K562 (cell line): ENCODE measurements at regions not wholly inside any gene's neighbourhood (a gene's known extent, or its start where the extent isn't known, plus 50 kb on each side); places are given as distances from the start of the nearest gene placed in this dataset.

Experiments used
- CBX3 ChIP-seq, 2 experiments: IDR thresholded peaks; 1 replicate in 1 of 2; 2 replicates in 1 of 2; pipeline ENCODE4 v1.6.1; 2012; ENCODE audit warnings: inconsistent platforms in 2 of 2, low read length in 2 of 2, borderline replicate concordance in 1 of 2, control low read depth in 1 of 2
- CXXC5 ChIP-seq: fragments of 250-450 bp; sonication (Bioruptor Pico); IDR thresholded peaks from 2 replicates; pipeline ENCODE4 v1.8.0; 2022; ENCODE audit warnings: inconsistent platforms, mild to moderate bottlenecking, moderate library complexity
- DMBX1 ChIP-seq: fragments of 250-450 bp; sonication (Bioruptor Pico); IDR thresholded peaks from 2 replicates; pipeline ENCODE4 v1.8.0; 2022; ENCODE audit warnings: inconsistent platforms, mild to moderate bottlenecking, moderate library complexity, borderline replicate concordance
- FOXA1 ChIP-seq: fragments of 450-650 bp; IDR thresholded peaks from 2 replicates; pipeline ENCODE4 v1.6.1; 2016; ENCODE audit warnings: mild to moderate bottlenecking, borderline replicate concordance
- GTF2F1 ChIP-seq: IDR thresholded peaks from 2 replicates; pipeline ENCODE4 v1.6.1; 2011; ENCODE audit warnings: low read depth, low read length, improper control_type of control experiment
- HDAC8 ChIP-seq: fragments of 450-650 bp; IDR thresholded peaks from 2 replicates; pipeline ENCODE4 v1.6.1; 2016; ENCODE audit warnings: mild to moderate bottlenecking, missing genetic modification characterization, moderate library complexity, missing compliant biosample characterization
- HNRNPL ChIP-seq: fragments of 200-400 bp; formaldehyde crosslinking; IDR thresholded peaks from 2 replicates; pipeline ENCODE4 v1.6.1; 2017; ENCODE audit warnings: low read depth, mild to moderate bottlenecking, low read length
- KLF16 ChIP-seq: IDR thresholded peaks from 2 replicates; pipeline ENCODE4 v1.6.1; 2016; ENCODE audit warnings: antibody characterized with exemption
- L3MBTL2 ChIP-seq: fragments of 450-650 bp; IDR thresholded peaks from 2 replicates; pipeline ENCODE4 v1.6.1; 2016; ENCODE audit warnings: mild to moderate bottlenecking, moderate library complexity
- MYC ChIP-seq, 2 experiments: fragments of 250-450 bp in 1 of 2; sonication (Bioruptor Pico) in 1 of 2; IDR thresholded peaks; 2 replicates each; pipeline versions ENCODE4 v1.5.1 to v1.6.1; 2012 to 2021; ENCODE audit warnings: low read depth in 2 of 2, borderline replicate concordance in 1 of 2, improper control_type of control experiment in 1 of 2, low read length in 1 of 2, mild to moderate bottlenecking in 1 of 2, moderate library complexity in 1 of 2
- NCOA4 ChIP-seq: fragments of 450-650 bp; IDR thresholded peaks from 2 replicates; pipeline ENCODE4 v1.6.1; 2018; ENCODE audit warnings: mild to moderate bottlenecking; ENCODE audit not compliant: partially characterized antibody
- NFE2 ChIP-seq: IDR thresholded peaks from 2 replicates; pipeline ENCODE4 v1.6.1; 2014; ENCODE audit warnings: antibody characterized with exemption, low read depth
- SMARCB1 ChIP-seq: IDR thresholded peaks from 2 replicates; pipeline ENCODE4 v1.6.1; 2011; ENCODE audit warnings: improper control_type of control experiment, low read depth; ENCODE audit not compliant: insufficient read length
- SRF ChIP-seq, 2 experiments: fragments of 250-450, 450-650 bp in 1 of 2; sonication (Bioruptor Pico) in 1 of 2; sonication (generic) in 1 of 2; formaldehyde crosslinking; IDR thresholded peaks; 2 replicates each; pipeline versions ENCODE4 v1.5.0 to v1.5.1; 2020 to 2022; ENCODE audit warnings: mild to moderate bottlenecking in 1 of 2, missing genetic modification reagents in 1 of 2
- TARDBP ChIP-seq: fragments of 450-650 bp; IDR thresholded peaks from 2 replicates; pipeline ENCODE4 v1.6.1; 2016
- TRIM24 ChIP-seq, 2 experiments: fragments of 450-650 bp; IDR thresholded peaks; 2 replicates each; pipeline ENCODE4 v1.6.1; 2016
- ZNF41 ChIP-seq: fragments of 250-450 bp; sonication (Bioruptor Pico); conservative IDR thresholded peaks from 2 replicates; pipeline ENCODE4 v1.4.0; 2020; ENCODE audit warnings: mild to moderate bottlenecking
- TF ChIP-seq, protein P1 (sequence below): fragments of 450-650 bp; IDR thresholded peaks from 2 replicates; pipeline ENCODE4 v1.7.0; 2016; ENCODE audit warnings: borderline replicate concordance
- TF ChIP-seq, protein P2 (sequence below): fragments of 450-650 bp; IDR thresholded peaks from 2 replicates; pipeline ENCODE4 v1.6.1; 2016; ENCODE audit warnings: missing biosample characterization, missing genetic modification characterization

DNA sequence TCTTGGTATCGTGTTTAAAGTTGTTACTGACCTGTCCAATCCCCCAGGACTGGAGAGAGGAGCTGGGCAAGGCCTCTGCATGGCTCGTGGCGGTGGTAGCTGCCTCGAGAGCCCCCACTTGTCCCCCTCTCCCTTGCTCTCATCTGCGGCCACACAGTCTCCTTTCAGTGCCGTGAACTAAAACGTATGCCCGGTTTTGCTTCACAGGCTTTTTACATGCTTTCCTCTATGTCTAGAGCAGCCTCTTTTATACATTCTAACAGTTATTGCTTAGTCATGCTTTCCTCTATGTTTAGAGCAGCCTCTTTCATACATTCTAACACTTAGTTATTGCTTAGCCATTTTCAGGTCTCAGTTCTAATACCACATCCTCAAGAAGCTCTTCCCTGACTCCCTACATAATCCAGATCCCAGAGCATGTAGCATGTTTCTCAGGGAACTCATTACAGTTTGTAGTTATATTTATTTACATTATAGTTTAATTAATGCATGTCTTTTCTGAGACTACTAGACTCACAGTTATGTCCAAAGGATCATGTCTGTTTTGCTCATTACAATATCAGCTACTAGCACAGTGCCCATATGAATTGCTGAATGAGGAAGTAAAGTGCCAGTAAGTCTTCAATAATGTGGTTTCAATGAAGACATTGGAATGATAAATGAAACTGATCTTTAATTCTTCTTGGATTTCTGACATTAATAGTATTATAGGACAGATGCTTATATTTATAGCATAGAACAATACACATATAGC is 66.5 kb upstream of the TBL1XR1 start (continued):
- TF ChIP-seq, protein P1, sequence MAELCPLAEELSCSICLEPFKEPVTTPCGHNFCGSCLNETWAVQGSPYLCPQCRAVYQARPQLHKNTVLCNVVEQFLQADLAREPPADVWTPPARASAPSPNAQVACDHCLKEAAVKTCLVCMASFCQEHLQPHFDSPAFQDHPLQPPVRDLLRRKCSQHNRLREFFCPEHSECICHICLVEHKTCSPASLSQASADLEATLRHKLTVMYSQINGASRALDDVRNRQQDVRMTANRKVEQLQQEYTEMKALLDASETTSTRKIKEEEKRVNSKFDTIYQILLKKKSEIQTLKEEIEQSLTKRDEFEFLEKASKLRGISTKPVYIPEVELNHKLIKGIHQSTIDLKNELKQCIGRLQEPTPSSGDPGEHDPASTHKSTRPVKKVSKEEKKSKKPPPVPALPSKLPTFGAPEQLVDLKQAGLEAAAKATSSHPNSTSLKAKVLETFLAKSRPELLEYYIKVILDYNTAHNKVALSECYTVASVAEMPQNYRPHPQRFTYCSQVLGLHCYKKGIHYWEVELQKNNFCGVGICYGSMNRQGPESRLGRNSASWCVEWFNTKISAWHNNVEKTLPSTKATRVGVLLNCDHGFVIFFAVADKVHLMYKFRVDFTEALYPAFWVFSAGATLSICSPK: no peak
- TF ChIP-seq SRF (CRISPR knock-in tag; IDR thresholded peaks at IDR 0.05) (no peak), HDAC8 (no peak), FOXA1 (no peak), GTF2F1 (no peak), NFE2 (peak; percentile 92), MYC (IDR thresholded peaks at IDR 0.05; ENCODE audit: low read depth, low read length) (no peak), MYC (CRISPR knock-in tag; IDR thresholded peaks at IDR 0.05; ENCODE audit: borderline replicate concordance, low read depth) (no peak), HNRNPL (no peak), KLF16 (no peak), ZNF41 (CRISPR knock-in tag) (no peak), DMBX1 (CRISPR knock-in tag) (no peak), SMARCB1 (no peak), CBX3 (IDR thresholded peaks at IDR 0.05; ENCODE audit: borderline replicate concordance in 1 of 2, low read length in 2 of 2) (no peak; a peak in 1 of 3 replicates), L3MBTL2 (0 out of 2 replicates have a peak, but pooled peaks have one; percentile 23), TARDBP (no peak), CXXC5 (CRISPR knock-in tag) (peak; percentile 6; the same call in 1 of the 2 replicates), NCOA4 (no peak), TRIM24 (IDR thresholded peaks at IDR 0.05) (peak; percentile 22 to 42; a peak in 1 of 4 replicates)
- TF ChIP-seq, protein P2, sequence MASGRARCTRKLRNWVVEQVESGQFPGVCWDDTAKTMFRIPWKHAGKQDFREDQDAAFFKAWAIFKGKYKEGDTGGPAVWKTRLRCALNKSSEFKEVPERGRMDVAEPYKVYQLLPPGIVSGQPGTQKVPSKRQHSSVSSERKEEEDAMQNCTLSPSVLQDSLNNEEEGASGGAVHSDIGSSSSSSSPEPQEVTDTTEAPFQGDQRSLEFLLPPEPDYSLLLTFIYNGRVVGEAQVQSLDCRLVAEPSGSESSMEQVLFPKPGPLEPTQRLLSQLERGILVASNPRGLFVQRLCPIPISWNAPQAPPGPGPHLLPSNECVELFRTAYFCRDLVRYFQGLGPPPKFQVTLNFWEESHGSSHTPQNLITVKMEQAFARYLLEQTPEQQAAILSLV (tag): 0 out of 2 replicates have a peak, but pooled peaks have one; percentile 14
